OCI-LY1 (cell line): ENCODE measurements at regions not wholly inside any gene's neighbourhood (a gene's known extent, or its start where the extent isn't known, plus 50 kb on each side); places are given as distances from the start of the nearest gene placed in this dataset.

Experiments used
- CTCF ChIP-seq: fragments of 200-600 bp; sonication (generic), shearing (Covaris generic); IDR thresholded peaks from 2 replicates; pipeline ENCODE4 v1.5.1; 2017; ENCODE audit warnings: mild to moderate bottlenecking, antibody characterized with exemption, low read length, moderate library complexity, mixed read lengths
- EZH2 ChIP-seq: fragments of 200-600 bp; sonication (generic), shearing (Covaris generic); IDR thresholded peaks from 2 replicates; pipeline ENCODE4 v1.8.0; 2017; ENCODE audit warnings: borderline replicate concordance, mixed run types, mild to moderate bottlenecking, antibody characterized with exemption, low read length, moderate library complexity, mixed read lengths

- TF ChIP-seq CTCF (no peak), EZH2 (no peak)
These were observed 534.5 kb downstream of the GLUD2 start for GRCh38 chrX:121581885-121582284.
